Myocyte (in vitro differentiated cells): ENCODE measurements at regions not wholly inside any gene's neighbourhood (a gene's known extent, or its start where the extent isn't known, plus 50 kb on each side); places are given as distances from the start of the nearest gene placed in this dataset.

Experiments
- DNase-seq: peaks from one replicate; pipeline ENCODE4 v3.0.0-alpha.2; 2012; ENCODE audit warnings: low read depth

DNA sequence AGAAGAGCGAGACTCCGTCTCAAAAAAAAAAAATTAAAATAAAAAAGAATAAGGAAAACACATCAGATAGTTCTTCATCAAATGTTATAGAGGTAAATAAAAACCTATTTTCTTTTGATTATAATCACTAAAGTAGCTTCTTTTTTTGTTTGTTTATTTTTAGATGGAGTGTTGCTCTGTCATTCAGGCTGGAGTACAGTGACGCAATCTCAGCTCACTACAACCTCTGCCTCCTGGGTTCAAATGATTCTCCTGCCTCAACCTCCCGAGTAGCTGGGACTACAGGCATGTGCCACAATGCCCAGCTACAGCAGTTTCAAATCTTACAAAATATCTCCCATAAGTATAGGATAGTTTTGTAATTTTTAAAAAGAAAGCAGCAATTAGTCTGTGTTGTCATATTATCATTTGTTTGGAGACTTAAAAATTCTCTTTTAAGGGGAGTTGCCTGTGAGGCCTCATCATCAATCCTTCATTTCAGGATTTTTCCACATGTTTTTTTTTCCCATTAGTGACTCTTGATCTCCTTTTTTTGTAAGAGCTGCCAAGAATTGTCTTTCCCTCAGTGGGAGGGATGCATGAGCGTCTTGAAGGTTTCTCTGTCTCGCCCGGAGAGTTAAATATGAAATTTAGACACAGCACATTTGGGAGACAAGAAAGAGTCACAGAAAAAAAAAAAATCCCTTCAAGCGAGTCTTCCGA lies 275.9 kb downstream of the CDCA7 start:
- no peak for DNase-seq

DNA sequence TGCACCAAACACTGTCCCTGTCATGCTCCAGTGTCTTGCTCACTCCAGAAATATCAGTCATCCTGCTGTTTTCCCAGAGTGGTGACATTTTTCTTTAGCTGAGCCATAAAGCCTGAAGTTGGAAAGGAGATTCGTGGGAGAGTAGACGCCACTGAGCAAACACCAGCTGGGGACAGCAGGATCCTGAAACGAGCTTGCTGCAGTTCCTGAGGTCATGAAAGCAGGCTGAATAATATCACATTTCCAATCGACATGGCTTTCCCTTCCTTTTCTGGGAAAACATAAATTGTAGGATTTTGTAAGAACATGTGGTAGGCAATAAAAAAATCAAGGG lies 276.4 kb downstream of the CDCA7 start:
- DNase-seq = peak; percentile 78

DNA sequence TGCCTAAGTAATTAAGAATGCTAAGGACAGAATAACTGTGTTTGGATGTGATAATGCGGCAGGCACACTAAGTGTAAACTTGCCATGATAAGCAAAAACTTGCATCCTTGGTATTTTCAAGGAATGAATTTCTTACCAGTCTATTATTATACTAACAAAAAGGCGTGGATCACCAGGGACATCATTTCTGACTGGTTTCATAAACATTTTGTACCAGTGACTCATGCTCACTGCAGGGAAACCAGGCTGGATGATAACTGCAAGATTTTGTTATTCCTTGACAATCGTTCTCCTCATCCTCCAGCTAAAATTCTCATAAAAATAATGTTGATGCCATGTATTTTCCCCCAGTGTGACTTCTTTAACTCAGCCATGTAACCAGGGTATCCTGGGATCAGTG lies 289.5 kb downstream of the CDCA7 start:
- DNase-seq = peak; percentile 39

DNA sequence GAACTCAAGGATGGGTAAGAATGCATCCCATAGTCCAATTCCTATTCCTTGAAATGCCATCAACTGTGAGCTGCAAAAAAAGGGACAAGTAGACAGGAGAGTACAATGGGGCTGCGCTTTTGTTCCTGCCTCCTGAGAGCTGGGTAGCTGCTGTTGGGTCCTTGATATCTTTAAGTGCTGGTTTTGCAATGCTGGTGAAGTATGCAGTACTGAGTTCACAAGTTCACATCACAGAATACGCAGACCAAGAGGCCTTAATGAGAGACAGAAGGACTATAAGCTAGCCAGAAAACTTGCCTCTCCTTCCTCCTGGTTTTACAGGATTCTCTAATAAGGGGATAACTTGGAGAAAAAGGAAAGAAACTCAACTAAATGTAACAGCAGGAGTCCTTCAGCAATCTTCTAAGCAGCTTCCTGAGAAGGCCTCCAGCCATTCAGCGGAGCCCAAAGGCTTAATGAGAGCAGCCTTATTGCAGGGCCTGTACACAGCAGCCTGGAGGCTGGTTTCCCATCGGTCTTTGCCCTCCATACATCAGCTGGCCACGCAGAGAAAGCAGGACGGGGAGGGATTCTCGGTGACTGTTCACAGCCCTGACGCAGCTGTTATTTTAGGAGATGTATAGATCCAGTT lies 293.1 kb downstream of the CDCA7 start:
- DNase-seq = no peak

DNA sequence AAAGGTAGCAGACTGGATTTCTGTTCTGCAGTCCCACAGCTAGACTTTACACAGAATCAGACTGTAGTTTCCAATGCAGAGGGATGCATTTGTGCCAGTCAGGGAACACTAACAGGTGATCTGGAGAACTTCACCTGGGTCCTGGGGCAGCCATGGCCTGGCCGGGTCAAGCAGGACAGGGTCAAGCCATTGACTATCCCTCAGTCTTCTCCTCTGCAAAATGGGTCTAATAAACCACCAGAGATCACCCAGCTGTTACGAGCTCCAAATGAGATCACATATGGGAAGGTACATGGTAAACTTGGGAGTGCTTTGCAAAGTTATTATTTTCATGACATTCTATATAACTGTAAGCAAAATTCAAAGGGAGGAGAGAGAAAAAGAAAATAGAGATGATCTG lies 294.1 kb downstream of the CDCA7 start:
- DNase-seq = no peak

DNA sequence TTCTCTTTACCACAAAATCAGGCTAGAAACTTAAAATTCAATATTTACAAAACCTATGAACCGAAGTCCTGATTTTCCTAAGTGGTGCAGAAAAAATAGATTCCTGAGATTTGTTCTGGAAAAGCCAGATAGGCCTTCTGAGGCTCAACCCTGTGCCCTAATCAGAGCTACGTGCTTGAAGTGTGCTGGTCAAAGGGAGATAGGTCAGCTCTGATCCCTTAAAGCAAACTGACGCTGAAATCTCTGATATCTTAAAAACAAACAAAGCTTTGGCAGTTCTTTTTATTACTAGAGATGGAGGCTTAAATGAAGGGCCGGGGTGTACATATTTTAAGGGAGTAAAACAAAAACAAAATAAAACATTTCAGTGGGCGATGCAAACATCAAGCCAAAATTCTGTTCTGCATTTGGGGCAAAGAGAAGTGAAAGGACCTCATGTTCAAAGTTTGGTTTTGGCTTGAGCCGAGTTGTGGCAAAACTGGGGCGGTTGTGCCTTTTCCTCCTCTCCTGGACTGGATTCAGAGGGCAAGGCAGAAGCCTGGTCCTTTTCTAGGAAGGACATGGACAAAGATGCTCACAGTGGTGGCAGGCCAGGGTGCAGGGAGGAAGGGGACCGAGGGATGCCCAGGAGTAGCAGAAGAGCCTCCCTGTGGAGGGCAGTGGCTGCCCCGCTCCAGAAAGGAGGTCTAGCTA lies 295.0 kb downstream of the CDCA7 start:
- DNase-seq = no peak

DNA sequence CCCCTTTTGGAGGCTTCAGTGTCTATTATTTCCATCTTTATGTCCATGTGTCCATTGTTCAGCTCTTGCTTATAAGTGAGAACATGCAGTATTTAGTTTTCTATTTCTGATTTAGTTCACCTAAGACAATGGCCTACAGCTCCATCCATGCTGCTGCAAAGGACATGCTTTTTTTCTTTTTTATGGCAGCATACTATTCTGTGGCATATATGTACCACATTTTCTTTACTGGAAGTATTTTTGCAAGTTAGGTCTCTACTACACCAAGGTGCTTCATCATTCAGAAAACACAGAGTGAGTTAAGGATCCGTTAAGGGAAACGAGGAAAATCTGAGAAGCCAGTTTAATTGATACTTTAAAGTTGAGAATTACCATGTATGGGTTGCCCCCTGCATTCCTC lies 297.2 kb downstream of the CDCA7 start:
- DNase-seq = no peak

DNA sequence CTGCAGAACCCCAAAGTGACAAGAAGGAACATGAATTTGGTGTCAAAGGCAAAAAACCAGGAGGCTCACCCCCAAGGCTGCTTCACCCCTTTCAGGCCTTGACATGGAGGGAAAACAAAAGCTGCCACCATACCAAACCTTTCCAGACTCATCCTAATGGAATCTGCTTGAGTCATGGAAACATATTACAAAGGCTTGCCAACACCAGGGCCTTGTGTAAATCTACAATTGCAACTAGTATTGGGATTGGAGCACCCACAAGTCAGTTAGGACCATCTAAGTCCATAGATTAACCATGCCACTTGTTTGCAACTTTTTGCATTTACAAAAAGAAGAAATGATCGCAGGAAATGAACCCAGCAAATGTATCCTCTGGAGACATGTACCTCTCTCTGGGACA lies 297.6 kb downstream of the CDCA7 start:
- DNase-seq = peak; percentile 60

DNA sequence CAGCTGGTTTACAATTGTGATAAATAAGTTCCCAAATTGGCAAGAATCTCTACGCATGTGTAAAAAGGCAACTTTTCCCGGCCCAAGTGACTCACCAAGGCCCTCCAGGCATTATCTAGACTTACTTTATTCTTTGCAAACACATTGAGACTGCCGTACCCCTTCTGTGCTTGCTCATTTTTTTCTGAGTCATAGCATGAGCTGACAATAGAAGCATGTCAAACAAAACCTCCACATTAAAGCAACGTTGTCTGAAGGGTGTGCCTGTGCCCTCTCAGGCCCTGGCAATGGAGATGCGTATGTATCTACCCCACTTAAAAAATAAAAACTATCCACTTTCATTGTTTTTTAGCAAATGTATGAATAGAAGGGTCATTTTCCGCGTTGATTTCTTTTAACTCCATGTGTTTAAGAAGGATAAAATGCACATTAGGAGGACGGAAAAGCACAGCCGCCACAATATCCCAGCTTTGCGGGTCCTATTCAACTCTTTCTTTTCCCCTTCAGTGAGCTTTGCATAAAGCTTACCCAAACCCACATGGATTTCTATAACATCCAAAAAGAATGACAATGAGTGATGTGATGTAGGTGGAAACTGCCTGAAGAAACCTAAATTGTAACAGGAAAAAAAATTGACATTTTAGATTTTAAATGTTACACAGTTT lies 298.2 kb downstream of the CDCA7 start:
- DNase-seq = peak; percentile 79

DNA sequence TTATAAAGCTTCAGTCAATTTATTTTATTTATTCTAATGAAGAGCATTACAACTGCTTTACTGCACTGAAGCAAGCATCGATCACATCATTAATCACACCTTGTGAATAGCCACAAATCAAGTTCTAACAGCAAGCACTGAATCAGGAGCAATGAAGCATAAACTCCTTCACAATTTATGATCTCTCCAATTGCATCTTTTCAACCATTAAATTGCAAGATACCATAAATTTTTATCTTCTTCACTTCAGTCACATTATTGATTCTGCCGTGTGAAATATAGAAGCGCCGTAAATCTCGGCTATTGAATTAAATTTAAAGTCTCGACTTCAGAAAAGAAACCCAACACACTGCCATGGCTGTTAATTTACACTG lies 298.7 kb downstream of the CDCA7 start:
- DNase-seq = no peak

DNA sequence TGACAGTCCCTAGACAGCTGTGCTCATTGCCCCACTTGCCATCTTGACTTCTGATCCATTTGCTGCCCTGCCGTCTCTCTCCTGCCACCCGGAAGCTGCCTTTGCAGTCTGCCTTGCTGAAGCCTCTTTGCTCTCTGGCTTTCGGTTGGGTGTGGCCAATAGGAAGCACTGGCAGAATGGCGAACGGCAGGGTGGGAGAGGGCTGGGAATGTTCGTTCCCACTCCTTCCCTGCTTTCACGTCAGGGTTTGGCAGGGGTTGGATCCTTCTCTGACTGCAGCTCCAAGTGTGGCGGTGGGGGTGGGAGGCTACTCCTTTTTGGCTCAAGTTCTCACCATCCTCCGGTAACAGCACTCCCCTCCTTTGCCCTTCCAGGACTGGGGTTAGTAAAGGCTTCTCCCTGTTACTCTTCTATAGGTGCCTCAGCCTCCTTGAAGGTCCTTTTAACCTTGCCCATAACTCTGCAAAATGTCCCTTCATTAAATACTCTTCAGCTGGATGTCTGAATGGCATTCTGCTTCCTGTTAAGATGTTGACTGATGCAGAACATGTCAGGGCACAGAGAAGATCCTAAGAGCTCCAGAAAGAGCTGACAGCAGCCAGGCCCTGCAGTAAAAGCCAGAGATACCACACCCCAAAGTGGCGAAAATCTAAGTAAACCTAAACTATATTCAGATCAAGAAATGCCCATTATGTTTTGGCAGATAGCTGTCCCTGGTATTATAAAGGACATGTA lies 299.7 kb downstream of the CDCA7 start:
- DNase-seq = no peak

DNA sequence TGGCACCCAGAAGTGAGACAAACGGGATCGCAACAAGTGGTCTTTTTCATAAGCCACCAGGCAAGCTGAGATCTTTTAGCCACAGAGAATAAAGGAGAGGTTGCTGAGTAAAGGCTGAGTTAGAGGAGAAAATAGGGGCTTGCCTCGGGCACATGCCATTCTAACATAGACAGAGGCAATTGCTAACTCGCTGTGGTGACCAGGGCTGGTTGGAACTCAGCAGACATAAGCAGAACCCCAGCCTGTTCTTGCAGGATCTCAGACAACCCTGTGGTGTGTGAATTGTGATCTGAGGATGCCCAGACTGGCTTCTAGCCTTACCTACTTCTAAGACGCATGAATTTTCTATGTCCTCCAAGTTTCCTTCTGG lies 300.2 kb downstream of the CDCA7 start:
- no peak for DNase-seq

DNA sequence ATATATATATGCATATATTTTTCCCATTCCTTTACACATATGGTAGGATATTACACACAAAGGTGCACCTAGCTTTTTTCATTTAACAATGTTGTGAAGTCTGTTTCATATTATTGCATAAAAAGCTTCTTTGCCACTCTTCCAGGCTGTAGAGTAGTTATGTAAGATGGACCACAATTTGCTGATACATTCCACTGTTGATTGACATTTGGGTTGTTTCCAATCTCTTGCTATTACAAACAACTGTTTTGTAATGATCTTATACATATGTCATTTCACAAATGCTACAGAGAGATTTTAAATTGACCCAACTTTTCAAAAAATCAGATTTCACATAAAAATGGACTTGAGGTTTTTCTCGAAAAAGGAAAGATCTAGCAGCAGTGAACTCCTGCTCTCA lies 301.4 kb downstream of the CDCA7 start:
- peak; percentile 28 for DNase-seq

DNA sequence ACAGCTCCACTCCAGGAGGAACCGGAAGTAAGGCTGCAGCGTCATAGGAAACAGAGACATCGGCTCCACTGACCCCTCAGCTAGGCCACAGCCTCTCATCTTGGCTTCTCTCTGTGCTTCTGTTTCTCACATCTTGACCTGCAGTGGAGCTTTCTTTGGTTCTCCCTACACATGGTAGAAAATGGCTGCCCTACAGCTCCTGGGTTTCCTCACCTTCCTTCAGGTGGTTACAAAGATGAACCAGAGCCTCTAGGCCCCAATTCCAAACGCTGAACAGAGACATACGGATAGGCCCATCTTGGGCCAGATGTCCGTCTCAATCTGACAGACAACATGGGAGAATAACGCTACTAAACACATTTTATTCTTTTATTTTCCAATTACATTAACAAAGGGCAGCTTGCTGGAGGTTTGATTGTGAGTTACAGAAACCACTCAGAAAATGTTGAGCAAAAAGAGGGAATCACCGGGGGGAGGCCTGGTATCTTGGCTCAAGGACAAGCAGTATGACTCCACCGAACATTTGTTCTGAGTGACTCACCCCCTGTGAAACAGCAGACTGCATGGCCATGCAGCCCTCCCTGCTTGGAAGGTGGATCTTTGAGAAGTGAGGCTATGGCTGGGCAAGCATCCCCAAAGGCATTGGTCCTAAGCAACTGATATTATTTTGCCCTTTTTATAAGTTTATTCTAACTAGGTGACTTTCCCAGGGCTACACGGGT lies 303.5 kb downstream of the CDCA7 start:
- peak; percentile 83 for DNase-seq

DNA sequence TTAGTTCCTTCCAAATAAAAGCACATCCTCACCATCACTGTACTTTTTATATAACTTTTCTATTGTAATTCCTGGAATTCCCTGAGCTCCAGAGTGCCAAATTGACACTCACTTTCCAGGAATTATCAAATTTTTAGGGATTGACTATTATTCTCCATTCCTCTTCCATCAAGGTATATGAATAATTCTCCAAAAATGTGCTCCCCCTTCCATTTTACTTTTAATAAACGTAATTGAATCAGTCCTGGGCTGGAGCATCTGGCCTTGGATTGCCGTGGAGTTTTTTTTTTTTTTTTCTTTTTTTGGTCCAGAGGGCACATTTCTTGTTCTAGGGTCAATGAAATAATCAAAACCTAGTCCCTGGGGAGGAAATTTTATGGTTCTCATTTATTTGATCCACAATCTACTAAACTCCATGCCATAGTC lies 304.3 kb downstream of the CDCA7 start:
- DNase-seq = no peak

DNA sequence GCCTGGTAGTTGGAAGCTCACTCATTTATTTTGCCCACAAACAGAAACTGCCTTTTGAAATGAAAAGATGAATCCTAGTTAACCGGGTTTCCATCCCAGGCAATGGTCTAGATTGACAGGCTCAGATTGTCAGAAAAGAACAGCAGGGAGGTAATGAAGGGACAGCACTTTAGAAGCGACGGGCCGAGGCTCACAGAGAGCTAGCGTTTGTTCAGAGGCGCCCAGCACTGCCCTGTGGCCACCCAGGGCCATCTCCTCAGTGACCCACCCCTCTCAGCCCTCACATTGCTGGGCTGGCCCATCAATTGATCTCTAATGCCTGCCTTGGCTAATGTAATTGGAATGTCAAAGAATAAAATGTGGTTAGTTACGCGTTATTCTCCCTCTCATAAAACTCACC lies 304.8 kb downstream of the CDCA7 start:
- no peak for DNase-seq

DNA sequence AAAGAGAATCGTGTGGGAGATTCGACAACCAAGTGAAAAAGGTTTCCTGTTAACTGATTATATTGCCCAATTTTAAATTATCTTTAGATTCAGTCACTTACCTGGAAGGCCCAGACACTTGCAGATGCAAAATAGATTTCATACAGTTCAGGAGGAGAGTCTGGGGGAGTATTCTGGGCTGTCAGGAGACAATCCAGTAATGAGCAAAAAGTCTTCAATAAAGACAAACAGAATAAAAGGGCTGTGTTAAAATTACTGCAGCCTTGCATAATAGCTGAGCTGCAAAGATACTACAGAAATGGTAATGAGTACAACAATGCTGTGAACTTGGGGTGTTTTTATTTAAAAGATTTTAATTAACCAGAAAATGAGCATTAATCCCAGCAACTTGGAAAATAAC lies 303.6 kb downstream of the SP3 start:
- no peak for DNase-seq

DNA sequence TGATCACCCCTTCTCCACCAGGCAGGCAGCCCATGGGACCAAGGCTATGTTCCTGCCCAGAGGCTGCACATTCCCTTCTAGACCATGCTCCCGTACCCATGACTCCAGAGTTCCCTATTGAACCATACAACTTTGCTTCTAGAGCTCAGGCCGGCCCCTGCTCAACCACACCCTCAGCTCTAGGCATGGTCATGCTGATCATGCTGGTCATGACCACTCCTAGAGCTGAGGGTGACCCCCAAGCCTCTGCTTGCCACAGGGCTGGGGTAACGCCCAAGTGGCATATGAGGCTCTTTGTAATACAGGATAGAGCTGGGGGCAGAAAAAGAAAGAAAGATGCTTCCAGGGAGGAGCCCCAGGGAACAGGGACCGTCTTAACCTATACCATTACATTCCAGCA lies 301.8 kb downstream of the SP3 start:
- DNase-seq = no peak

DNA sequence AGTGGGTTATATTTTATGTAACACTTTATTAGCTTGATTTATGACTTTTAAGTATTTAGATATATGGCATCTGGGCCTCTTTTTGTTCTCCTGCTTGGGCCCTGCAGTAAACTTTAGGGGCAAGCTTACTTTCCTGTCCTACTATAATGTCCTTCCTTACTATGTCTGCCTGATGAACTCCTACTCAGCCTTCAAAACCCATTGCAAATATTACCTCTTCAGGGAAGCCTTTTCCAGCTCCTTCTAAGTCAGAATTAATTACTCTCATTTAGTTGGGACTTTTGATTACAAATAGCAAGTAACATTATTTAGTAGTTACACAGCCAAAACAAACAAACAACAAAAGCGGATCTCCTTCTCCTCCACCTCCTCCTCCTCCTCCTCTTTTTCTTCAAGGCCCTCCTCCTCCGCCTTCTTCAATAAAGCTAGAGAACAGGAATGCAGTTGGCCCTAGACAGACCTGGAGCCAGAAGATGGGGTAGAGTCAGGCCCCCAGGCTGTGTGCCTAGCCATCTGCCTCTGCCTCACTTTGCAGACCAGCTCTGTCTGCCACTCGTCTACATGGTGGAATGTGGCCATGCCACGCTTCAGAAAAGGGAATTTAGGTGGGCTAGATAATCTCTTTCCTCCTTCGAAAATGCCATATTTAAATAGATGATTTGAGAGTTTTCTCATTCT lies 301.2 kb downstream of the SP3 start:
- no peak for DNase-seq

DNA sequence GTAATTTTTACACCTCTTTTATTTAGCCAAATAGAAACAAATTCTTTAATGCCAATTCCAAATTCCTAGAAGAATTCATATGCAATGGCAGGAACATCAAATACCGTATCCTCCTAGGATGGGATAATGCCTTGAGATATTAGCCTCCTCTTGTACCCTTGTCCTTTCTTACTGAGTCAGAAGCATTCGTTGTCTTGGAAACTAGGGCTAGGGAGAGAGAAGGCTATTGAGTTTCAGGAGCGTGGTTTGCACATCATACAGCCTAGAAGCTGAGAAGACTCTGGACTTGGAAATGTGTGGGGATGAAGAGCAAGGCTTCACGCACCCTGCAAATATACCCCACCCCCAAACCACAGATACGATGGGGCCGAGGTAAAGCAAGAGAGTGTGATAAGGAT lies 300.7 kb downstream of the SP3 start:
- peak; percentile 42 for DNase-seq
